ENCODE measurements at regions not wholly inside any gene's neighbourhood (a gene's known extent, or its start where the extent isn't known, plus 50 kb on each side); places are given as distances from the start of the nearest gene placed in this dataset.

GRCh38 chr6:138654715-138655634 lies 118.6 kb upstream of the CCDC28A start:
- 81% methylated on average over 6 of the region's 6 CpGs for whole genome bisulfite sequencing
- H3K4me1 ChIP-seq (ENCODE audit: control insufficient read depth in 4 of 4, insufficient read depth in 4 of 4, low read length in 3 of 4) = peaks cover 0 to 7% (median 3%) of the 10 kb centered on the region in 4 donors
- no peaks in the 10 kb centered on the region for H3K36me3 ChIP-seq (ENCODE audit: control insufficient read depth in 4 of 4, insufficient read depth in 3 of 4, low read depth in 1 of 4, low read length in 3 of 4)
- H3K9ac ChIP-seq (ENCODE audit: low read depth in 1 of 2, low read length in 2 of 2) = no peak overlapping the region
- no peak overlapping the region for H3K27ac ChIP-seq (ENCODE audit: low read depth in 1 of 2, low read length in 2 of 2)
- no peaks in the 10 kb centered on the region for H3K27me3 ChIP-seq (ENCODE audit: control insufficient read depth in 4 of 4, insufficient read depth in 4 of 4, low read length in 3 of 4)
- TF ChIP-seq JUND (IDR thresholded peaks at IDR 0.05) (no peak), EGR1 (IDR thresholded peaks at IDR 0.05; ENCODE audit: low read depth in 2 of 2) (no peak), MAX (IDR thresholded peaks at IDR 0.05) (no peak), SP1 (IDR thresholded peaks at IDR 0.05) (no peak), ATF3 (IDR thresholded peaks at IDR 0.05) (no peak)
- H3K9me3 ChIP-seq (ENCODE audit: control insufficient read depth in 4 of 4, low read length in 3 of 4) = no peaks in the 10 kb centered on the region
- no peak overlapping the region for H3K4me3 ChIP-seq (ENCODE audit: low read depth in 1 of 3, low read length in 3 of 3)
- no peak for DNase-seq (ENCODE audit: low spot score)

GRCh38 chr6:138655828-138656227 lies 117.7 kb upstream of the CCDC28A start:
- DNase-seq (ENCODE audit: low spot score) = no peak
- no peak for TF ChIP-seq FOXA1 (IDR thresholded peaks at IDR 0.05)
- TF ChIP-seq ZBTB33 (IDR thresholded peaks at IDR 0.05) = no peak
- no peak for TF ChIP-seq FOXA2 (IDR thresholded peaks at IDR 0.05)
- TF ChIP-seq RXRA (IDR thresholded peaks at IDR 0.05) = no peak
- TF ChIP-seq TAF1 (conservative IDR thresholded peaks at IDR 0.05) = no peak
- TF ChIP-seq SP1 (IDR thresholded peaks at IDR 0.05) = no peak
- no peak for TF ChIP-seq EGR1 (IDR thresholded peaks at IDR 0.05; ENCODE audit: low read depth in 2 of 2)
- TF ChIP-seq RAD21 (IDR thresholded peaks at IDR 0.05) = no peak
- no peak for TF ChIP-seq HNF4A (conservative IDR thresholded peaks at IDR 0.05)
- H3K9ac ChIP-seq (ENCODE audit: low read depth in 1 of 2, low read length in 2 of 2) = no peak overlapping the region

GRCh38 chr6:138656364-138657064 lies 117.1 kb upstream of the CCDC28A start:
- Histone ChIP-seq H3K27me3 (ENCODE audit: control insufficient read depth in 4 of 4, insufficient read depth in 4 of 4, low read length in 3 of 4) (no peaks in the 10 kb centered on the region), H3K4me1 (ENCODE audit: control insufficient read depth in 4 of 4, insufficient read depth in 4 of 4, low read length in 3 of 4) (peaks cover 0 to 7% (median 3%) of the 10 kb centered on the region in 4 donors), H3K27ac (ENCODE audit: low read depth in 1 of 2, low read length in 2 of 2) (no peak overlapping the region), H3K9ac (ENCODE audit: low read depth in 1 of 2, low read length in 2 of 2) (no peak overlapping the region), H3K4me3 (ENCODE audit: low read depth in 1 of 3, low read length in 3 of 3) (no peak overlapping the region), H3K36me3 (ENCODE audit: control insufficient read depth in 4 of 4, insufficient read depth in 3 of 4, low read depth in 1 of 4, low read length in 3 of 4) (no peaks in the 10 kb centered on the region), H3K9me3 (ENCODE audit: control insufficient read depth in 4 of 4, low read length in 3 of 4) (no peaks in the 10 kb centered on the region)
- TF ChIP-seq NR2F2 (IDR thresholded peaks at IDR 0.05) (no peak), HNF4G (IDR thresholded peaks at IDR 0.05) (no peak), GABPA (IDR thresholded peaks at IDR 0.05 in 1 of 2, conservative IDR thresholded peaks at IDR 0.05 in 1 of 2) (no peak)
- 89% methylated on average over 7 of the region's 7 CpGs for WGBS
- no peak for DNase-seq (ENCODE audit: low spot score)

More at GRCh38 chr6:138655828-138656227, 117.7 kb upstream of the CCDC28A start:
- no peaks in the 10 kb centered on the region for H3K36me3 ChIP-seq (ENCODE audit: control insufficient read depth in 4 of 4, insufficient read depth in 3 of 4, low read depth in 1 of 4, low read length in 3 of 4)
- H3K27me3 ChIP-seq (ENCODE audit: control insufficient read depth in 4 of 4, insufficient read depth in 4 of 4, low read length in 3 of 4) = no peaks in the 10 kb centered on the region
- H3K4me1 ChIP-seq (ENCODE audit: control insufficient read depth in 4 of 4, insufficient read depth in 4 of 4, low read length in 3 of 4) = peaks cover 0 to 7% (median 3%) of the 10 kb centered on the region in 4 donors
- H3K9me3 ChIP-seq (ENCODE audit: control insufficient read depth in 4 of 4, low read length in 3 of 4) = no peaks in the 10 kb centered on the region
- WGBS = 89% methylated on average over 6 of the region's 6 CpGs
- no peak overlapping the region for H3K4me3 ChIP-seq (ENCODE audit: low read depth in 1 of 3, low read length in 3 of 3)
- H3K27ac ChIP-seq (ENCODE audit: low read depth in 1 of 2, low read length in 2 of 2) = no peak overlapping the region
